Endodermal cell (in vitro differentiated cells): ENCODE measurements at regions not wholly inside any gene's neighbourhood (a gene's known extent, or its start where the extent isn't known, plus 50 kb on each side); places are given as distances from the start of the nearest gene placed in this dataset.

Experiments used
- DNase-seq: peaks from one replicate; pipeline ENCODE4 v3.0.0-alpha.2; 2017
- H3K27ac ChIP-seq: 2 replicates; pipeline ENCODE4 v1.5.1; 2013; ENCODE audit warnings: mild to moderate bottlenecking, low read depth, low read length, moderate library complexity
- H3K27me3 ChIP-seq: 2 replicates; pipeline ENCODE4 v1.6.1; 2013; ENCODE audit warnings: mild to moderate bottlenecking, low read length, moderate library complexity; ENCODE audit not compliant: insufficient read depth, control insufficient read depth, poor library complexity, severe bottlenecking
- H3K36me3 ChIP-seq: 2 replicates; pipeline ENCODE4 v1.7.0; 2013; ENCODE audit warnings: mild to moderate bottlenecking, low read length, moderate library complexity; ENCODE audit not compliant: control insufficient read depth, insufficient read depth
- H3K4me1 ChIP-seq: one replicate; pipeline ENCODE4 v1.7.0; 2013; ENCODE audit warnings: low read length; ENCODE audit not compliant: control insufficient read depth, insufficient read depth
- H3K4me3 ChIP-seq: 2 replicates; pipeline ENCODE4 v1.5.1; 2013; ENCODE audit warnings: mild to moderate bottlenecking, low read length, moderate library complexity
- H3K9ac ChIP-seq: 2 replicates; pipeline ENCODE4 v1.6.1; 2013; ENCODE audit warnings: mild to moderate bottlenecking, low read length, moderate library complexity; ENCODE audit not compliant: poor library complexity, severe bottlenecking; ENCODE audit errors: extremely low read depth
- H3K9me3 ChIP-seq: 2 replicates; pipeline ENCODE4 v1.6.1; 2013; ENCODE audit warnings: mild to moderate bottlenecking, low read length, moderate library complexity; ENCODE audit not compliant: control insufficient read depth
- H3K27ac Mint-ChIP-seq: 2 replicates; pipeline ENCODE4 v1.8.0; 2020; ENCODE audit warnings: mixed read lengths
- H3K27me3 Mint-ChIP-seq: 2 replicates; pipeline ENCODE4 v1.8.0; 2021; ENCODE audit warnings: mild to moderate bottlenecking, mixed read lengths; ENCODE audit not compliant: insufficient read depth
- H3K36me3 Mint-ChIP-seq: 2 replicates; pipeline ENCODE4 v1.8.0; 2020; ENCODE audit warnings: low read depth, mixed read lengths
- H3K4me1 Mint-ChIP-seq: 2 replicates; pipeline ENCODE4 v1.8.0; 2020; ENCODE audit warnings: mixed read lengths
- H3K4me3 Mint-ChIP-seq: 2 replicates; pipeline ENCODE4 v1.8.0; 2020; ENCODE audit warnings: mild to moderate bottlenecking, moderate library complexity, mixed read lengths
- H3K9me3 Mint-ChIP-seq: 2 replicates; pipeline ENCODE4 v1.8.0; 2020; ENCODE audit warnings: mild to moderate bottlenecking, mixed read lengths
- CTCF ChIP-seq: fragments of 200-600 bp; sonication (generic); conservative IDR thresholded peaks from 2 replicates; pipeline ENCODE4 v1.5.0; 2021; ENCODE audit warnings: antibody characterized with exemption, mild to moderate bottlenecking
- WGBS, 2 experiments: methylation state at CpG; one replicate each; pipeline versions ENCODE4 v1.1.5 to v1.1.7; 2013; ENCODE audit warnings: missing lambda C conversion rate in 2 of 2, mixed read lengths in 1 of 2; ENCODE audit not compliant: insufficient coverage in 1 of 2, insufficient read length in 1 of 2; 5-methylcytosine and 5-hydroxymethylcytosine counted together

- no peaks in the 10 kb centered on the region for H3K4me1 ChIP-seq
- H3K9me3 ChIP-seq: peaks cover 1% of the 10 kb centered on the region
- peaks cover 37% of the 10 kb centered on the region for H3K4me1 Mint-ChIP-seq
- H3K9me3 Mint-ChIP-seq: peaks cover 5% of the 10 kb centered on the region
- TF ChIP-seq CTCF: no peak
- no peak overlapping the region for H3K4me3 Mint-ChIP-seq
- no peak overlapping the region for H3K9ac ChIP-seq
- no peak overlapping the region for H3K27ac ChIP-seq
- peak; percentile 73 for DNase-seq
- WGBS, 2 experiments: 53% methylated on average over 2 of the region's 4 CpGs; no CpG with 5 or more reads in 1 of the 2 experiments
- peak overlapping the region; percentile 5 for H3K27ac Mint-ChIP-seq
- H3K36me3 ChIP-seq: no peaks in the 10 kb centered on the region
- no peaks in the 10 kb centered on the region for H3K27me3 Mint-ChIP-seq
- H3K4me3 ChIP-seq: no peak overlapping the region
- no peaks in the 10 kb centered on the region for H3K36me3 Mint-ChIP-seq
- no peaks in the 10 kb centered on the region for H3K27me3 ChIP-seq
Measured at GRCh38 chr6:94270091-94270948, 851.0 kb upstream of the EPHA7 start.

- no peak overlapping the region for H3K4me3 Mint-ChIP-seq
- H3K9me3 Mint-ChIP-seq: peaks cover 14% of the 10 kb centered on the region
- H3K27me3 Mint-ChIP-seq: no peaks in the 10 kb centered on the region
- no peak for TF ChIP-seq CTCF
- Histone ChIP-seq H3K4me3 (no peak overlapping the region), H3K9me3 (peaks cover 7% of the 10 kb centered on the region), H3K27ac (no peak overlapping the region), H3K4me1 (no peaks in the 10 kb centered on the region), H3K36me3 (no peaks in the 10 kb centered on the region), H3K9ac (no peak overlapping the region), H3K27me3 (no peaks in the 10 kb centered on the region)
- H3K4me1 Mint-ChIP-seq: peaks cover 29% of the 10 kb centered on the region
- H3K36me3 Mint-ChIP-seq: no peaks in the 10 kb centered on the region
- no peak for DNase-seq
- H3K27ac Mint-ChIP-seq: peak overlapping the region; percentile 67
Measured at GRCh38 chr6:94269256-94269655, 849.9 kb upstream of the EPHA7 start.

- H3K36me3 Mint-ChIP-seq: no peaks in the 10 kb centered on the region
- no peak overlapping the region for H3K27ac Mint-ChIP-seq
- no peaks in the 10 kb centered on the region for H3K27me3 Mint-ChIP-seq
- Histone ChIP-seq H3K4me1 (no peaks in the 10 kb centered on the region), H3K4me3 (no peak overlapping the region), H3K27ac (no peak overlapping the region), H3K27me3 (no peaks in the 10 kb centered on the region), H3K9ac (no peak overlapping the region), H3K9me3 (peaks cover 7% of the 10 kb centered on the region), H3K36me3 (no peaks in the 10 kb centered on the region)
- H3K4me3 Mint-ChIP-seq: no peak overlapping the region
- peaks cover 13% of the 10 kb centered on the region for H3K9me3 Mint-ChIP-seq
- no peaks in the 10 kb centered on the region for H3K4me1 Mint-ChIP-seq
- DNase-seq: no peak
- TF ChIP-seq CTCF: no peak
Measured at GRCh38 chr6:94260765-94261164, 841.4 kb upstream of the EPHA7 start.
